ENCODE measurements at regions not wholly inside any gene's neighbourhood (a gene's known extent, or its start where the extent isn't known, plus 50 kb on each side); places are given as distances from the start of the nearest gene placed in this dataset.

DNA sequence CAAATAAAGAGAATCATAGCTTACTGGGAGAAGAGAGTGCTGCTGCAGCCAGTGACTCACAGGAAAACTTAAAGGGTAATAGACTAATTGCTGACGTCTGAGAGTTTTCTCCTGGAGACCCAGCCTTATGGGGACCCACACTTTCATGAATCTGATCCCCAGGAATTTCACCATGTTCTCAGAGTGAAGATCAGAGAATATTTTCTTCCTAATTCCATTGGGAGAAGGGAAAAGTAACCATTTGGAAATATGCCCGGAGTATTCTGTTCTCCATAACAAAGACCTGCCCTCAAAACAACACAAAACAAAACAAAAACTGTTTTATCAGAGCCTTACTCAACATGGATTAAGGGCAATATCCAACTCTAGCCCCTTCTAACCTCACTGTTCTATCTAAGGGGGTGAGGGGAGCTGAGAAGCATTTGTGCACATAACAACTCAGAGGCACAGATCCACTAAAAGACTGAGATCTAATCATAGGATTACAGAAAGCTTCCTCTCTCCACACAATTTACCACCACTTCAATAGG is 168.2 kb upstream of the SSTR4 start:
- Histone ChIP-seq H3K4me1 (ENCODE audit: insufficient read depth) (no peaks in the 10 kb centered on the region), H3F3A (ENCODE audit: insufficient read depth) (no peaks in the 10 kb centered on the region), H3K79me2 (ENCODE audit: insufficient read depth) (no peaks in the 10 kb centered on the region), H3K9ac (no peak overlapping the region), H3K4me3 (no peak overlapping the region), H3K27ac (no peak overlapping the region), H3K9me2 (ENCODE audit: insufficient read depth) (no peaks in the 10 kb centered on the region), H4K20me1 (ENCODE audit: insufficient read depth) (no peaks in the 10 kb centered on the region), H3K27me3 (replicated peaks; ENCODE audit: insufficient read depth) (peaks cover 19% of the 10 kb centered on the region; the same call in 1 of the 2 replicates), H3K36me3 (ENCODE audit: low read depth) (no peaks in the 10 kb centered on the region), H2AFZ (no peak overlapping the region), H3K9me3 (ENCODE audit: low read depth) (no peaks in the 10 kb centered on the region), H3K4me2 (ENCODE audit: unreplicated experiment) (no peak overlapping the region)
- peak; percentile 11 for DNase-seq
- TF ChIP-seq EZH2 (IDR thresholded peaks at IDR 0.05; ENCODE audit: insufficient read depth, poor library complexity, severe bottlenecking) (no peak), EZH2phosphoT487 (IDR thresholded peaks at IDR 0.05; ENCODE audit: insufficient read depth, low read depth) (no peak)
- WGBS, 2 experiments (ENCODE audit: low coverage in 1 of 2, low lambda C conversion rate in 2 of 2, missing lambda C conversion rate in 2 of 2) = 46% methylated on average over 2 of the region's 2 CpGs
- in situ Hi-C loops (cut with MboI) = no loop called here

DNA sequence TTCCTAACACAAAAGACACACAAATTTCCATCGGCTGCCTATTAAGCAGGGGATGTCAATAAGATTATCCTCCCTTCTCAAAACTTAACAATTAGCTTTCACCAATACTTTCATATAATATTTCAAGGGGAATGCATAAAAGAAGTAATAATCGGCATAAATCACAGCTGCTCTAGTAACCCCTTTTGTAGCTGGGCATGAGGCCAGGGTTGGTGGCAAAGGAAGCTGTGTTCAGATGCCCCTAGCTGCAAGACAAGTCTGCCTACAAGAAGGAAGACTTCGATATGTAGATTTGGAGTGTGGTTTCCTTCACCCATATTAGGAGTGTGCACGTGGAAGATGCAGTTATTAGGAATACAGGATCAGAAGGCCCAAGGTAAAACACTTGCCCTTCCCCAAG is 156.9 kb upstream of the SSTR4 start:
- Histone ChIP-seq H3K9me2 (ENCODE audit: insufficient read depth) (no peaks in the 10 kb centered on the region), H3K79me2 (ENCODE audit: insufficient read depth) (no peaks in the 10 kb centered on the region), H3K4me1 (ENCODE audit: insufficient read depth) (no peaks in the 10 kb centered on the region), H3K27ac (no peak overlapping the region), H3K27me3 (replicated peaks; ENCODE audit: insufficient read depth) (peaks cover 38% of the 10 kb centered on the region), H3K4me2 (ENCODE audit: unreplicated experiment) (no peak overlapping the region), H3F3A (ENCODE audit: insufficient read depth) (no peaks in the 10 kb centered on the region), H3K36me3 (ENCODE audit: low read depth) (no peaks in the 10 kb centered on the region), H2AFZ (no peak overlapping the region), H3K4me3 (no peak overlapping the region), H3K9me3 (ENCODE audit: low read depth) (no peaks in the 10 kb centered on the region), H4K20me1 (ENCODE audit: insufficient read depth) (no peaks in the 10 kb centered on the region), H3K9ac (no peak overlapping the region)
- no peak for DNase-seq
- in situ Hi-C loops (cut with MboI) = no loop called here
- TF ChIP-seq EZH2 (IDR thresholded peaks at IDR 0.05; ENCODE audit: insufficient read depth, poor library complexity, severe bottlenecking) (no peak), EZH2phosphoT487 (IDR thresholded peaks at IDR 0.05; ENCODE audit: insufficient read depth, low read depth) (no peak)
- WGBS, 2 experiments (ENCODE audit: low coverage in 1 of 2, low lambda C conversion rate in 2 of 2, missing lambda C conversion rate in 2 of 2) = 40 to 43% methylated on average over 4 of the region's 4 CpGs

DNA sequence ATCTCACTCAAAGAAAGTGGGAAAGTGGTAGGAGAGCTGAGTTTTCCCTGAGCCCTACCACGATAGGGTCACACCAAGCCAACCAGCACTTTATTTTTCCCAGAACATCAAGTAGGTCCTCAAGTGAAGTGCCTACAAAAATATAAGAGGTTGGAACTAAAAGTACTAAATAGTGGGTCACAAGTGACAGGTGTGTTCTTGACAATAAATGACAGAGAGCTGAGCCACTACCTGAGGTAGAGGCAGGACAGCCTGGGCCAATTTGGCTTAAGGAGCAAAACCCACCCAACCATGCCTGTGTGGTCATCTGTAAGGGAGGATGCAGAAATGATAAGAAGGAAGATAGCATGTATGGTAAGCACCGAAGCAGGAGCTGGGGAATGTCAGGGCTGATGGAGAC is 154.8 kb upstream of the SSTR4 start:
- no peaks in the 10 kb centered on the region for H4K20me1 ChIP-seq (ENCODE audit: insufficient read depth)
- no peak overlapping the region for H3K4me2 ChIP-seq (ENCODE audit: unreplicated experiment)
- no peak for DNase-seq
- H3K27ac ChIP-seq = no peak overlapping the region
- no peak overlapping the region for H3K9ac ChIP-seq
- H3K27me3 ChIP-seq (replicated peaks; ENCODE audit: insufficient read depth) = peaks cover 47% of the 10 kb centered on the region
- in situ Hi-C loops (cut with MboI) = no loop called here
- WGBS, 2 experiments (ENCODE audit: low coverage in 1 of 2, low lambda C conversion rate in 2 of 2, missing lambda C conversion rate in 2 of 2) = 25 to 27% methylated on average over 2 of the region's 2 CpGs
- TF ChIP-seq EZH2 (IDR thresholded peaks at IDR 0.05; ENCODE audit: insufficient read depth, poor library complexity, severe bottlenecking) (no peak), EZH2phosphoT487 (IDR thresholded peaks at IDR 0.05; ENCODE audit: insufficient read depth, low read depth) (no peak)
- no peaks in the 10 kb centered on the region for H3F3A ChIP-seq (ENCODE audit: insufficient read depth)
- no peak overlapping the region for H2AFZ ChIP-seq
- H3K79me2 ChIP-seq (ENCODE audit: insufficient read depth) = no peaks in the 10 kb centered on the region
- H3K4me1 ChIP-seq (ENCODE audit: insufficient read depth) = no peaks in the 10 kb centered on the region
- H3K36me3 ChIP-seq (ENCODE audit: low read depth) = no peaks in the 10 kb centered on the region
- no peak overlapping the region for H3K4me3 ChIP-seq
- no peaks in the 10 kb centered on the region for H3K9me2 ChIP-seq (ENCODE audit: insufficient read depth)
- H3K9me3 ChIP-seq (ENCODE audit: low read depth) = no peaks in the 10 kb centered on the region

DNA sequence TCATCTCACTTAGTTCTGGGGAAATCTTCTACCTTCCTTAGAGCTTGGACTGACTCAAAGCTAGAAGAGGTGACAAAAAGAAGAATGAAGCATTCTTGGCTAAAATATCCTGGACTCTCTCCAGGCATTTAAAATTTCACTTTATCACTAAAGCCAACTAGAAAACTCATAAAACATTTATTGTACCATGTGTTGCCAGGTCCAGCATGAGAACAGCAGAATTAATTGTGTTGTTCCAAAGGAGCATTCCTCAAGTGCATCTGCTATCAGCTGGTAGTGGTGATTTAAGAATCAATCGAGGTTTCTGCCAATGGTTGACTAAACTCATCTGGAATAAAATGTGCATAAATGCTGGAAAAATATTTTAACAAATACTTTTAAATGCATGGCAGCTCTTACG is 147.3 kb upstream of the SSTR4 start:
- no peak for DNase-seq
- Histone ChIP-seq H3K9ac (no peak overlapping the region), H3K79me2 (ENCODE audit: insufficient read depth) (no peaks in the 10 kb centered on the region), H3K27me3 (replicated peaks; ENCODE audit: insufficient read depth) (peaks cover 52% of the 10 kb centered on the region), H3K4me3 (no peak overlapping the region), H3K9me3 (ENCODE audit: low read depth) (no peaks in the 10 kb centered on the region), H3K4me1 (ENCODE audit: insufficient read depth) (no peaks in the 10 kb centered on the region), H2AFZ (no peak overlapping the region), H4K20me1 (ENCODE audit: insufficient read depth) (no peaks in the 10 kb centered on the region), H3K9me2 (ENCODE audit: insufficient read depth) (no peaks in the 10 kb centered on the region), H3F3A (ENCODE audit: insufficient read depth) (no peaks in the 10 kb centered on the region), H3K4me2 (ENCODE audit: unreplicated experiment) (no peak overlapping the region), H3K36me3 (ENCODE audit: low read depth) (no peaks in the 10 kb centered on the region), H3K27ac (no peak overlapping the region)
- no peak for TF ChIP-seq EZH2phosphoT487 (IDR thresholded peaks at IDR 0.05; ENCODE audit: insufficient read depth, low read depth)
- TF ChIP-seq EZH2 (IDR thresholded peaks at IDR 0.05; ENCODE audit: insufficient read depth, poor library complexity, severe bottlenecking) = no peak
- WGBS, 2 experiments (ENCODE audit: low coverage in 1 of 2, low lambda C conversion rate in 2 of 2, missing lambda C conversion rate in 2 of 2) = 0 to 2% methylated on average over 2 of the region's 2 CpGs
- in situ Hi-C loops (cut with MboI) = no loop called here
